ENCODE measurements at regions not wholly inside any gene's neighbourhood (a gene's known extent, or its start where the extent isn't known, plus 50 kb on each side); places are given as distances from the start of the nearest gene placed in this dataset.

GRCh38 chr1:4056989-4057388, 156.9 kb upstream of the C1orf174 start:
- TF ChIP-seq SUZ12 (IDR thresholded peaks at IDR 0.05) (no peak), ELF4 (IDR thresholded peaks at IDR 0.05) (no peak), ZNF384 (IDR thresholded peaks at IDR 0.05) (no peak), ARNT (IDR thresholded peaks at IDR 0.05) (no peak), FOXM1 (IDR thresholded peaks at IDR 0.05; ENCODE audit: borderline replicate concordance) (no peak), FOXA1 (IDR thresholded peaks at IDR 0.05) (no peak), NFRKB (IDR thresholded peaks at IDR 0.05) (no peak), PKNOX1 (IDR thresholded peaks at IDR 0.05) (no peak), TARDBP (IDR thresholded peaks at IDR 0.05) (no peak), HDGF (IDR thresholded peaks at IDR 0.05; ENCODE audit: borderline replicate concordance) (no peak)
